Forelimb muscle (tissue), 1 donor: ENCODE measurements at regions not wholly inside any gene's neighbourhood (a gene's known extent, or its start where the extent isn't known, plus 50 kb on each side); places are given as distances from the start of the nearest gene placed in this dataset.

Experiments
- DNase-seq: peaks from one replicate; pipeline ENCODE4 v3.0.0-alpha.2; 2013; ENCODE audit warnings: low read depth

DNA sequence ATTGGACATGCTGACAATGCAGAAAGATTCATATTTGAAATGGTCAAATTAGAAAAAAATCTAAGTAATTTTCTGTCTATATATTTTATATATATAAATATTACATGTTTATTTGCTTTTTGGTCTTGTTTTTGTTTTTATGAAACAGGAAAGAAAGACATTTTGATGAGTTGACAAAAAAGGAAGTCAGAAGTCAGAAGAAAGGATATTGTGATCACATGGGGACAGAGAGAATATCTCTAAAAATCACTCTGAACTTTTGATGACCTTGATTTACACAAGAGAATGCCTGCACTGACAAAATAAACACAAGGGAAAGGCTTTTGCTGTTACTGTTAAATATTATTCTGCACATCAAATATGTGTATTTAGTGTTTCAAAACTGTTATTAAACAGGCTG lies 811.2 kb downstream of the SI start:
- no peak for DNase-seq

- no peak for DNase-seq
These were observed 827.4 kb downstream of the SI start for GRCh38 chr3:164250923-164251322.

- DNase-seq: no peak
These were observed 841.4 kb downstream of the SI start for GRCh38 chr3:164236851-164237250.

DNA sequence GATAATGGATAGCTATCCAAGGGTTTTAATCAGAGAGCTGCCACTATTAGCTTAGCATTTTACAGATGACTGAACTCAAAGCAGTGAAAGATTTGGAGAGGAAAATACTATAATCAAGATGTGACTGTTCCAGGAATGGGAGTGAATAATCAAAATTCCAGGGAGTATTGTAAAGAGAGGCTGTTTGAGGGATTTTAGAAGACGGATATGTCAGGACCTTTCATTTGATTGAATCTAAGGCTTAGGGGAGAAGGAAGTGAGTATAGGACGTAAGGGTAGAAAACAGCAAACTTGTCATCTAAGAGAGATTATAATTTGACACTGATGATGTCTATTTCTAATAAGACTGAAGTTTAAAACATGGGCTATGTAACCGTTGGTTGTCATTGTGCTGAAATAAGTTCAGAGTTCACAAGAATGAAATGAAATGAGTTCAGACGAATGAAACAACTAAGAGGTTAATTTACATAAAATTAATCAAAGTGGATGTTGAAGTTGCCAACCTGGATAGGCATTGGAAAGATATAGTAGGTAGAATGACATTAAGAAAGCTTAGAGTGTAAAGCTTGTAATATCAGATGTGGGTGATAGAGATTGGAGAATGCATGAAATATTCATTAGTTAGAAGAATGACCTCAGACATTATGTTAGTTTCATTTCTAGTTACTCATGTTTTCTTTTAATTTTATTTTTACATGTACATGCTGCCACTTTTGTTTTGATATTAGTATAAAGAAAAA lies 842.8 kb downstream of the SI start:
- DNase-seq: no peak

DNA sequence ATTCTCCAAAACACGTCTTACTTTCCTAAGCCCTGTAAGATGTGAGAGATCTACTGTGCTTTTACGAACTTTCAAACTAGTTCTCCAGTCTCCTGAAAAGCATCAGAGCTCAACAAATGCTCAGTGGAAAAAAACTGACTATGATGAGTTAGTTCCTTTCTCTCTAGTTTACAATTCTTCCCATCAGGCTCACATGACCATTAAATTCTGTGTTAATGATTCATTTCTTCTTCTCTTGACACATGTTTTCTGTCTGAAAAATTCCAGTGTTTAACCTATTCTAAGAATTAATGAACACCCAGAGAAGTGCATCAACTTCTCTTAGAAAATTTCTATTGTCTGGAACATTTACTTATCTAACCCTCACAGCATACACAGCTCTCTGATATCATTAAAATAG lies 844.3 kb downstream of the SI start:
- no peak for DNase-seq

DNA sequence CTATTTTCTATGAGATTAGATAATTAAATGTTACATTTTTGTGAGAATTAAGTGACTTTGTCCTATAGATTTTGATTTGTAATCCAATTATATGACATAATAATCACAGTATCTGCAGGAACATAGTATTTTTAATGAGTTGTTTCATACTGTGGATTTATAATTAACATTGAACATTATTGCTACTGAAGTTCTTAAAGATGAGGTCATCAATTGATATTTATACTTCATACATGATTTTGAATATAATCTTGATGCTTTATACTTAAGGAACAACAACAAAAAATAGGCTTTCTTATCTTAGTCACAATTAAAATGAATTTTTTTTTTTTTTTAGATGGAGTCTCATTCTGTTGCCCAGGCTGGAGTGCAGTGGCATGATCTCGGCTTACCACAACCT lies 846.6 kb downstream of the SI start:
- DNase-seq: no peak

DNA sequence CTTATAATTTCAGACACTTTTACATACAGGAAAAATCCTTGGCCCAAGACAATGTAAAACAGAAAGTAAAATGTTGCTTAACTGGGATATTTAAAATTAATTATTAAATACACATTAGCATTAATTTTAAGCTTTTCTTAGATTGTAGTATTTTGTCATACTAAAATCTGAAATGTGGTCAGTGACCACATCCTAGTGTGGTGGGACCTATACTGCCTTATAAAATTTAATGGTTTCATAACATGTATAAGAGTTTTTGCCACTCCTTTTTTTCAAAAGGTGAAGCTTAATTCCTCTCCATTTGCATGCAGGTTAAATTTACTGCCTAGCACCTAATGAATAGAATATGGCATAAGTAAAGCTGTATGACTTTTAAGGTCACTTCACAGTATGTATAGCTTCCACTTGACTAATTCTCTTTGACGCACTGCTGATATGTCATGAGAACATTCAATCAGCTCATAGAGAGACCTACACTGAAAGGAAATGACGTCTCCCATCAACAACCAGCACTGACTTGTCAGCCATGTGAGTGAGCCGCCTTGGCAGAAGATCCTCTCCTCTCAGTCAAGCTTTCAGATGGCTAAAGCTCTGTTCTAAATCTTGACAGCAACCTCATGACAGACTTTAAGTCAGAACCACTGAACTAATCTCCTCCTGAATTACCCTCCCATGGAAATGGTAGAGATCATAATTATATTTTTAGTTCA lies 847.8 kb downstream of the SI start:
- no peak for DNase-seq

GRCh38 chr3:164224126-164224525 lies 854.2 kb downstream of the SI start:
- no peak for DNase-seq

- DNase-seq: no peak
These were observed 856.1 kb downstream of the SI start for GRCh38 chr3:164222197-164222596.

DNA sequence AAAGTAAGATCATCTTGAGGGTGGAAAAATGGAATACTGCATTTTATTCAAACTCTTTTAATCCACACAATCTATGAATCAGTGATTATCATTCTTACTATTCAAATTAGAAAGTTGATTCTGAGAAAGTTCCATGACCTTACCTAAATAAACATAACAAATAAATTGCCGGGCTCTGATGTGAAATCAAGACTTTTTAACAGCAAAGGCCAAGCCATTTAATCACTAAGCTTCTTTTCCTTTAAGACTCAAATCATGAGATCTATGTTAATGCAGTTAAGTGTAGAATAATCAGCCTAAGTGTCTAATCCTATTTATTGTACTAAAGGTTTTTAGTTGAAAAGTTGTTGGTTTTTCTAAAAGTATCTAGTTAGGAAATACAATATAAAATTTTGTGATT lies 857.0 kb downstream of the SI start:
- no peak for DNase-seq

- DNase-seq: no peak
These were observed 868.9 kb downstream of the SI start for GRCh38 chr3:164209363-164209762.

DNA sequence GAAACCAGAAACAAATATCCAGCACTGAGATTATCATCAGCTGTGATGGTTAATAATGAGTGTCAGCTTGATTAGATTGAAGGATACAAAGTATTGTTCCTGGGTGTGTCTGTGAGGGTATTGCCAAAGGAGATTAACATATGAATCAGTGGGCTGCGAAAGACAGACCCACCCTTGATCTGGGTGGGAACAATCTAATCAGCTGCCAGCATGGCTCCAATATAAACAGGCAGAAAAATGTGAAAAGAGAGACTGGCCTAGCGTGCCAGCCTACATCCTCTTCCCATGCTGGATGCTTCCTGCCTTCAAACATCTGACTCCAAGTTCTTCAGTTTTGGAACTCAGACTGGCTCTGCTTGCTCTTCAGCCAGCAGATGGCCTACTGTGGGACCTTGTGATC lies 869.5 kb downstream of the SI start:
- DNase-seq: no peak

- no peak for DNase-seq
These were observed 870.2 kb downstream of the SI start for GRCh38 chr3:164208048-164208447.

DNA sequence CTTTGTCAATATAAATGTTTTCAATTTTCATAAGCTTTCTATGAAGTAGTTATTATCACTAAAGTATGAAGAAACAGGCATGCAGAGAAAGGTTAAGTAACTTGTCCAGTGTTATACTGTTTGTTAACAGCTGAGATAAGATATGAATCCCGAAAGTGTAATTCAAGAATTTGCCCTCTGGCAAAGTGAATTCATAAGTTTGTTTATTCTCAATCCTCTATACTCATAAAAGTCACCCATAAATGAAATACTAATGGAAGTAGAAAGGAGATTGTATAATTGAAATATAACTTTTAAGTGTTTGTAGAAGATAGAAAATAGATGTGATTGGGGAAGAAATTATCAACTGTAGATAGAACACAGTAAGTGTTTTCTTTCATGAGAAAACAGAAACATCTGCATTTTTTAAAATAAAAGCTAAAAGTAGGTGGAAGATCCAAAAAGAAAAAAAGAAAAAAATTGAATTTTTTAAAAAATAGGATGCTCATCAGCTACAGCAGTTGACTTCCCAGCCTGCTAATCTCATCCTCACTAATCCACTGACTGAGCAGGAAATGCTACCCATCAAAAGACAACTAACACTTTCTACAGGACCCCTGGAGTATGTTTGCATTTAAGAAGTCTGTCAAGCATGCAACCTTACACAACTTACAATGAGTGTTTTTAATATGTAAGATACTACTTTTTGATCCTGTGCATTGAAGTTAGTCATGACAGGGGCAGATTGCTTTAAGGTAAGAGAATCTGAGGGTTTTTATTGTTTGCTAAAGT lies 878.1 kb downstream of the SI start:
- no peak for DNase-seq

GRCh38 chr3:164196477-164196876 lies 881.8 kb downstream of the SI start:
- DNase-seq: no peak

DNA sequence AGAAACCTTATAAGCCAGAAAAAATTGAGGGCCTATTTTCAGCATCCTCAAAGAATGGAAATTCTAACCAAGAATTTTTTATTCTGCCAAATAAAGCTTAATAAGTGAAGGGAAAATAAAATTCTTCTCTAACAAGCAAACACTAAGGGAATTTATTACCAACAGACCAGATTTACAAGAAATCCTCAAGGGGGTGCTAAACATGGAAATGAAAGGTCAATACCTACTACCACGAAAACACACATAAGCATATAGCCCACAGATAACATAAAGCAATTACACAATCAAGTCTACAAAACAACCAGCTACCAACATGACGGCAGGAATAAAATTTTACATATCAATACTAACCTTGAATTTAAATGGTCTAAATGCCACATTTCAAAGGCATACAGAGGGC lies 883.5 kb downstream of the SI start:
- no peak for DNase-seq

GRCh38 chr3:164192974-164193373 lies 885.3 kb downstream of the SI start:
- no peak for DNase-seq

- no peak for DNase-seq
These were observed 887.7 kb downstream of the SI start for GRCh38 chr3:164190566-164190965.

DNA sequence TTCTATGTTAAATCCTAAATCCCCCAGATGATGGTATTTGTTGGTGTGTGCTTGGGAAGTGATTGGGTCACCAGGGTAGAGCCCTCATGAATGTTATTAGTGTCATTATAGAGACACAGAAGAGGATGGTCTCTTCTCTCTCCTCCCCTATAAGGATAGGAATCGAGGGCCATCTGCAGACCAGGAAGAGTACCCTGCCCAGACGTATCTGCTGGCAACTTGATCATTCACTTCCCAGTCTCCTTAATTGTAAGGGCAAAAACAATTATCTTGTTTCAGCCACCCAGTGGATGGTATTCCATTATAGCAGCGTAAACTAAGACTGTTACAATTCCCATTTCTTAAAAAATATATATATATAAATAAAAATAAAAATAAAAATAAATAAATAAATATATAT lies 892.2 kb downstream of the SI start:
- no peak for DNase-seq

DNA sequence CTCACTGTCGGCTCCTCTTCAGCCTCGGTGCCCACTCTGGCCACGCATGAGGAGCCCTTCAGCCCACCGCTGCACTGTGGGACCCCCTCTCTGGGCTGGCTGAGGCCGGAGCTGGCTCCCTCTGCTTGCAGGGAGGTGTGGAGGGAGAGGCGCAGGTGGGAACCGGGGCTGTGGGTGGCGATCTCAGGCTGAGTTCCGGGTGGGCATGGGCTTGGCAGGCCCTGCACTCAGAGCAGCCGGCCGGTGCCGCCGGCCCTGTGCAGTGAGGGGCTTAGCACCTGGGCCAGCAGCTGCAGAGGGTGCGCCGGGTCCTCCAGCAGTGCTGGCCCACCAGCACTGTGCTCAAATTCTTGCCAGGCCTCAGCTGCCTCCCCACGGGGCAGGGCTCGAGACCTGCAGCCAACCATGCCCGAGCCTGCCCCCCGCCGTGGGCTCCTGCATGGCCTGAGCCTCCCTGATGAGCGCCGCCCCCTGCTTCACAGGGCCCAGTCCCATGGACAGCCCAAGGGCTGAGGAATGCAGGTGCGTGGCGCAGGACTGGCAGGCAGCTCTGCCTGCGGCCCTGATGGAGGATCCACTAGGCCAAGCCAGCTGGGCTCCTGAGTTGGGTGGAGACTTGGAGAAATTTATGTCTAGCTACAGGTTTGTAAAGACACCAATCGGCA lies 899.1 kb downstream of the SI start:
- DNase-seq: no peak

- DNase-seq: no peak
These were observed 904.2 kb downstream of the SI start for GRCh38 chr3:164174059-164174458.

GRCh38 chr3:164155400-164155799 lies 922.9 kb downstream of the SI start:
- no peak for DNase-seq
